HG03064 (cell line): ENCODE measurements at regions not wholly inside any gene's neighbourhood (a gene's known extent, or its start where the extent isn't known, plus 50 kb on each side); places are given as distances from the start of the nearest gene placed in this dataset.

Source experiments
- ATAC-seq: cut with Tn5 transposase; IDR thresholded peaks from one replicate; pipeline ENCODE4 v1.9.1; 2021; ENCODE audit warnings: low read depth; ENCODE audit not compliant: unreplicated experiment

GRCh38 chr15:35320158-35320780 lies 225.7 kb downstream of the DPH6 start:
- ATAC-seq, result no peak

GRCh38 chr15:35319354-35319753 lies 226.6 kb downstream of the DPH6 start:
- no peak for ATAC-seq

GRCh38 chr15:35317217-35317616 lies 228.7 kb downstream of the DPH6 start:
- no peak for ATAC-seq

- ATAC-seq, result no peak
These were observed 227.2 kb upstream of the NANOGP8 start for GRCh38 chr15:35312344-35312743.

GRCh38 chr15:35311615-35312014 lies 226.5 kb upstream of the NANOGP8 start:
- no peak for ATAC-seq

GRCh38 chr15:35309886-35310285 lies 224.8 kb upstream of the NANOGP8 start:
- no peak for ATAC-seq

GRCh38 chr15:35308802-35309201 lies 223.7 kb upstream of the NANOGP8 start:
- ATAC-seq, result no peak

- no peak for ATAC-seq
These were observed 222.6 kb upstream of the NANOGP8 start for GRCh38 chr15:35307676-35308075.

- ATAC-seq, result no peak
These were observed 221.9 kb upstream of the NANOGP8 start for GRCh38 chr15:35307026-35307425.

- ATAC-seq, result no peak
These were observed 221.4 kb upstream of the NANOGP8 start for GRCh38 chr15:35306361-35306981.

- no peak for ATAC-seq
These were observed 220.9 kb upstream of the NANOGP8 start for GRCh38 chr15:35305946-35306345.

GRCh38 chr15:35305031-35305550 lies 220.0 kb upstream of the NANOGP8 start:
- ATAC-seq, result no peak

- no peak for ATAC-seq
These were observed 219.3 kb upstream of the NANOGP8 start for GRCh38 chr15:35304389-35304788.

GRCh38 chr15:35302334-35302733 lies 217.2 kb upstream of the NANOGP8 start:
- ATAC-seq, result no peak

- ATAC-seq, result no peak
These were observed 216.0 kb upstream of the NANOGP8 start for GRCh38 chr15:35301088-35301487.

GRCh38 chr15:35299059-35299735 lies 214.1 kb upstream of the NANOGP8 start:
- no peak for ATAC-seq

- no peak for ATAC-seq
These were observed 213.4 kb upstream of the NANOGP8 start for GRCh38 chr15:35298509-35298908.

- ATAC-seq, result no peak
These were observed 208.4 kb upstream of the NANOGP8 start for GRCh38 chr15:35293353-35294130.

- ATAC-seq, result no peak
These were observed 205.2 kb upstream of the NANOGP8 start for GRCh38 chr15:35290301-35290721.

- no peak for ATAC-seq
These were observed 204.0 kb upstream of the NANOGP8 start for GRCh38 chr15:35289024-35289617.

- ATAC-seq, result no peak
These were observed 203.5 kb upstream of the NANOGP8 start for GRCh38 chr15:35288580-35288979.
